ENCODE measurements at regions not wholly inside any gene's neighbourhood (a gene's known extent, or its start where the extent isn't known, plus 50 kb on each side); places are given as distances from the start of the nearest gene placed in this dataset.

- H3K27me3 ChIP-seq: no peaks in the 10 kb centered on the region
- peak overlapping the region; percentile 84 to 85 for H3K27ac ChIP-seq
- H3K36me3 ChIP-seq: no peaks in the 10 kb centered on the region
- H3K4me3 ChIP-seq: no peak overlapping the region
- no peak for DNase-seq (ENCODE audit: low spot score)
- TF ChIP-seq CTCF (IDR thresholded peaks at IDR 0.05): no peak
- no peaks in the 10 kb centered on the region for H3K9me3 ChIP-seq
- peaks cover 0 to 67% of the 10 kb centered on the region in 2 donors for H3K4me1 ChIP-seq
Measured at GRCh38 chr18:22467760-22468553, 50.2 kb upstream of the CTAGE1 start.

- no peak for DNase-seq (ENCODE audit: low spot score)
- Histone ChIP-seq H3K36me3 (no peaks in the 10 kb centered on the region), H3K27me3 (no peaks in the 10 kb centered on the region), H3K9me3 (no peaks in the 10 kb centered on the region), H3K4me1 (peaks cover 0 to 69% of the 10 kb centered on the region in 2 donors), H3K27ac (peak overlapping the region; percentile 84 to 85), H3K4me3 (no peak overlapping the region)
- TF ChIP-seq CTCF (IDR thresholded peaks at IDR 0.05): no peak
Measured at GRCh38 chr18:22468554-22468891, 50.8 kb upstream of the CTAGE1 start.

GRCh38 chr18:22469061-22469734 lies 51.5 kb upstream of the CTAGE1 start:
- H3K27ac ChIP-seq: peak overlapping the region; percentile 84 to 85
- no peak overlapping the region for H3K4me3 ChIP-seq
- H3K9me3 ChIP-seq: no peaks in the 10 kb centered on the region
- DNase-seq (ENCODE audit: low spot score): no peak
- peaks cover 0 to 69% of the 10 kb centered on the region in 2 donors for H3K4me1 ChIP-seq
- TF ChIP-seq CTCF (IDR thresholded peaks at IDR 0.05): no peak
- H3K27me3 ChIP-seq: no peaks in the 10 kb centered on the region
- no peaks in the 10 kb centered on the region for H3K36me3 ChIP-seq

- peaks cover 0 to 69% of the 10 kb centered on the region in 2 donors for H3K4me1 ChIP-seq
- no peak overlapping the region for H3K4me3 ChIP-seq
- H3K27ac ChIP-seq: peak overlapping the region; percentile 75 to 85
- TF ChIP-seq CTCF (IDR thresholded peaks at IDR 0.05): no peak
- DNase-seq (ENCODE audit: low spot score): no peak
- no peaks in the 10 kb centered on the region for H3K27me3 ChIP-seq
- H3K9me3 ChIP-seq: no peaks in the 10 kb centered on the region
- no peaks in the 10 kb centered on the region for H3K36me3 ChIP-seq
Measured at GRCh38 chr18:22469926-22470247, 52.2 kb upstream of the CTAGE1 start.

GRCh38 chr18:22470248-22471235 lies 52.8 kb upstream of the CTAGE1 start:
- Histone ChIP-seq H3K27me3 (no peaks in the 10 kb centered on the region), H3K4me1 (peaks cover 0 to 66% of the 10 kb centered on the region in 2 donors), H3K27ac (peak overlapping the region; percentile 75 to 85), H3K9me3 (no peaks in the 10 kb centered on the region), H3K36me3 (no peaks in the 10 kb centered on the region), H3K4me3 (no peak overlapping the region)
- no peak for DNase-seq (ENCODE audit: low spot score)
- no peak for TF ChIP-seq CTCF (IDR thresholded peaks at IDR 0.05)
